ENCODE measurements at regions not wholly inside any gene's neighbourhood (a gene's known extent, or its start where the extent isn't known, plus 50 kb on each side); places are given as distances from the start of the nearest gene placed in this dataset.
A peak's percentile ranks its signal among the peaks of the same experiment; 100 is the strongest.

DNA sequence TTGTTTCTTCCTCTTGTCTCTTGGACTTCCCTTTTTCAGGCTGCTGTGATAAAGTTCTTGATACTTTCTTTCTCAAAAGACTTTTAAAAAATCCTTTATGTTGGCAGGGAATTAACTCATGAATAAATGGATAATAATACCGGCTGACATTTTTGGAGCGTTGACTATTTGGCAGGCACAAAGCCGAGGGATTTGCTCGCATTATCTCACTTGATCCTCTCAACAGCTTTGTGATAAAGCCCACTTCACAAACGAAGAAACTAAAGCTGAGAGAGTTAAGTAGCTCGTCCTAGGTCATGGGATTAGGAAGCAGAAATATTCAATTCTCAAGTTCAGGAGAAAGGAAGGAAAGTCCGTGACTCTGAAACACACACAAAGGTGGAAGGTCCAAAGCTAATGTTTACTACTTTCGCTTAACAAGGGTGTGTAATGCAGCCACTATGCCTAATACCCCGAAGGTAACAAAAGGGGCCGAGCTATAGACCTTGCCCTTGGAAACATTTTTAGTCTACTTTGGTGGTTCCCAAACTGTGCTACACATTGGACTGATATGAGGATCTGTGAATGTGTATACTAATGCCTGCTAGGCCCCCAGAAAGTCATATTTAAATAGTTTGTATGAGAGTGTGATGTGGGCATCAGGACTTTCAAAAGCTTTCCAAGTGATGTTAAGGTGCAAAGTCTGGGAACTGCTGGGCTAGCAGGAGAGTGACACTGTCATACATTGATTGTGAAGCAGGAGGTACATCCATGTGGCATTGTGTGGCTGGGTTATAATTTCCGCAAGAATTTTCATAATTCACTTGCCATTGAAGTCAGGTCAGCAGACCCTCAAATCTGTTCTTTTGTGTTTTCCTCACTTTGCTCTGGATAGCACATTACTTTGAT lies 508.4 kb downstream of the PLCL1 start:
- TF ChIP-seq, protein P1, sequence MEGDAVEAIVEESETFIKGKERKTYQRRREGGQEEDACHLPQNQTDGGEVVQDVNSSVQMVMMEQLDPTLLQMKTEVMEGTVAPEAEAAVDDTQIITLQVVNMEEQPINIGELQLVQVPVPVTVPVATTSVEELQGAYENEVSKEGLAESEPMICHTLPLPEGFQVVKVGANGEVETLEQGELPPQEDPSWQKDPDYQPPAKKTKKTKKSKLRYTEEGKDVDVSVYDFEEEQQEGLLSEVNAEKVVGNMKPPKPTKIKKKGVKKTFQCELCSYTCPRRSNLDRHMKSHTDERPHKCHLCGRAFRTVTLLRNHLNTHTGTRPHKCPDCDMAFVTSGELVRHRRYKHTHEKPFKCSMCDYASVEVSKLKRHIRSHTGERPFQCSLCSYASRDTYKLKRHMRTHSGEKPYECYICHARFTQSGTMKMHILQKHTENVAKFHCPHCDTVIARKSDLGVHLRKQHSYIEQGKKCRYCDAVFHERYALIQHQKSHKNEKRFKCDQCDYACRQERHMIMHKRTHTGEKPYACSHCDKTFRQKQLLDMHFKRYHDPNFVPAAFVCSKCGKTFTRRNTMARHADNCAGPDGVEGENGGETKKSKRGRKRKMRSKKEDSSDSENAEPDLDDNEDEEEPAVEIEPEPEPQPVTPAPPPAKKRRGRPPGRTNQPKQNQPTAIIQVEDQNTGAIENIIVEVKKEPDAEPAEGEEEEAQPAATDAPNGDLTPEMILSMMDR (IDR thresholded peaks at IDR 0.05; ENCODE audit: insufficient read depth, low read length, poor library complexity, severe bottlenecking), result no peak
- no peaks in the 10 kb centered on the region for H3K27me3 ChIP-seq (ENCODE audit: control insufficient read depth, insufficient read depth, low read length)
- no peak for DNase-seq (ENCODE audit: low read depth)
- H3K4me3 ChIP-seq (ENCODE audit: low read depth, low read length), result no peak overlapping the region
- no peaks in the 10 kb centered on the region for H3K36me3 ChIP-seq (ENCODE audit: control insufficient read depth, insufficient read depth, low read length)

DNA sequence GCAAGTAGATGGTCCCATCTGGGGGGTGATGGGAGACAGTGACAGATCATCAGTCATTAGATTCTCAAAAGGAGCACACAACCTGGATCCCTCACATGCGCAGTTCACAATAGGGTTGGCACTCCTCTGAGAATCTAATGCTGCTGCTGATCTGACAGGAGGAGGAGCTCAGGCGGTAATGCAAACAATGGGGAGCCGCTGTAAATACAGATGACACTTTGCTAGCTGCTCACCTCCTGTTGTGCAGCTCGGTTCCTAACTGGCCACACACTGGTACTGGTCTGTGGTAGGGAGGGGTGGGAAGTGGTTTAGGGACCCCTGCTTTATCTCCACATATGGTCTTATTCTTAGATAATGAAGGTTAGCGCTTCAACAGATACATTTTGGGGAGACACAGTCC lies 506.6 kb downstream of the PLCL1 start:
- H3K36me3 ChIP-seq (ENCODE audit: control insufficient read depth, insufficient read depth, low read length), result no peaks in the 10 kb centered on the region
- no peaks in the 10 kb centered on the region for H3K27me3 ChIP-seq (ENCODE audit: control insufficient read depth, insufficient read depth, low read length)
- DNase-seq (ENCODE audit: low read depth), result no peak
- TF ChIP-seq, protein P1 (IDR thresholded peaks at IDR 0.05; ENCODE audit: insufficient read depth, low read length, poor library complexity, severe bottlenecking), result no peak
- H3K4me3 ChIP-seq (ENCODE audit: low read depth, low read length), result no peak overlapping the region

DNA sequence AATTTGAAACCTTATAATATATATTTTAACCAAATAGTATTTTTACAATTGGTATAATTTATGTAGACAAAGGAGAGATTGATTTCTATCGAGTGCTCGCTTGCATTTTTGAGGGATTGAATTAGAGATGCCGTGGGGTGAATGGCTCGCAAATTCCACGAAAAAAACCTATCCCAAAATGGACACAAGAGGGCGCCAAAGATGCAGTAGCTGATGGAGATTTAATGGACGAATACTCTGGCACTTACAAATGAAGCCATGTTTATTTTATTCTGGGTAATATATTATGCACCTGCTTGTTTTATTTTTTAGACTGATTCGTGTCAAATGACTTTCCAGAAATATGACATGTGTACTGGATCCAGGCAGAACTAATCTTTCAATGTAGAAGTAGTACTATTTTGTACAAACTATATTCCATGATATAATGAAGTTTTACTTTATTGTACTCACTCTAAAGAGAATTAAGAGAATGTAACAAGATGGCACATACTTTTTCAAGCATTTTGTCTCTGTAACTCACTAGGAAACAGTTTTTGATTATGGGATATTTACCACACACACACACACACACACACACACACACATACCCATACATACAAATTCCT lies 505.4 kb downstream of the PLCL1 start:
- H3K36me3 ChIP-seq (ENCODE audit: control insufficient read depth, insufficient read depth, low read length), result no peaks in the 10 kb centered on the region
- DNase-seq (ENCODE audit: low read depth), result no peak
- no peak overlapping the region for H3K4me3 ChIP-seq (ENCODE audit: low read depth, low read length)
- no peaks in the 10 kb centered on the region for H3K27me3 ChIP-seq (ENCODE audit: control insufficient read depth, insufficient read depth, low read length)
- TF ChIP-seq, protein P1 (IDR thresholded peaks at IDR 0.05; ENCODE audit: insufficient read depth, low read length, poor library complexity, severe bottlenecking), result peak; percentile 81

DNA sequence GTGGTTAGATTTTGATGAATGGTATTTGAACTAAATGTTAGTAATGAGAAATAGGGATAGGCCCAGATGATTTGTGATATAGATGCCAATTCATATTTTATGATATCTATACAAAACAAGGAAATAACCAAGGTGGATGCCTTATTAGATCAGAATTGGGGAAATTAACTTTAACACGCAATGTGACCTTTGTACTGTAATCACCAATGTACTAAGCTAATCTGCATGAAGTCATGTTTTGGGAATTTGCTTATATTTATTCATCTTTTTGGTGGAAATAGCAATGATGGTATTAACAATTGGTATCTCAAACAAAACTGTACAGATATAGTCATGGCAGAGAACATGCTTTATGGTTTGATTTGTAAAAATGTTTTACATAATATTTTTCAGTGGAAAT lies 504.7 kb downstream of the PLCL1 start:
- no peak for DNase-seq (ENCODE audit: low read depth)
- Histone ChIP-seq H3K36me3 (ENCODE audit: control insufficient read depth, insufficient read depth, low read length) (no peaks in the 10 kb centered on the region), H3K27me3 (ENCODE audit: control insufficient read depth, insufficient read depth, low read length) (no peaks in the 10 kb centered on the region), H3K4me3 (ENCODE audit: low read depth, low read length) (no peak overlapping the region)
- TF ChIP-seq, protein P1 (IDR thresholded peaks at IDR 0.05; ENCODE audit: insufficient read depth, low read length, poor library complexity, severe bottlenecking), result no peak

DNA sequence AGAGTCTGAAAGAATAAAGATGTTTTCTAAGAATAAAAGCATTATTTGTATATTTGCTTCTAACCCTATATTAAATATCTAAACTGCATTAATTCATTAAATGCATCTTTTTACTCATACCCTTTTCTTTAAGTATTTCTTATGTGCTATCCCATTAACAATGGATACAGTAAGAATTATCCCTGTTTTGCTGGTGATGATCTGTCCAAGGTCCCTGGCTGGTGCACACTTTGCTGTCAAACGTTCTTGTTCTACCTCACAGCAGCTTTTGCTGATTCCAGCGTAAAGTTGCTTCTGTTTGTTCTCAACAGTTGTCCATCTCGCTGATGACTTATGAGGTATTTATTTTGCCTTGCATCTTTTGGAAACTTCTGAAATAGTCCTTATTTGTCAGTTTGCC lies 504.0 kb downstream of the PLCL1 start:
- TF ChIP-seq, protein P1 (IDR thresholded peaks at IDR 0.05; ENCODE audit: insufficient read depth, low read length, poor library complexity, severe bottlenecking), result no peak
- Histone ChIP-seq H3K27me3 (ENCODE audit: control insufficient read depth, insufficient read depth, low read length) (no peaks in the 10 kb centered on the region), H3K36me3 (ENCODE audit: control insufficient read depth, insufficient read depth, low read length) (no peaks in the 10 kb centered on the region), H3K4me3 (ENCODE audit: low read depth, low read length) (no peak overlapping the region)
- no peak for DNase-seq (ENCODE audit: low read depth)
